ENCODE measurements at regions not wholly inside any gene's neighbourhood (a gene's known extent, or its start where the extent isn't known, plus 50 kb on each side); places are given as distances from the start of the nearest gene placed in this dataset.

- TF ChIP-seq CTCF (tag by site-specific recombination; IDR thresholded peaks at IDR 0.05), result no peak
- no peak for TF ChIP-seq ZNF571 (tag by site-specific recombination; IDR thresholded peaks at IDR 0.05)
- no peak for TF ChIP-seq ZNF202 (tag by site-specific recombination; IDR thresholded peaks at IDR 0.05; ENCODE audit: borderline replicate concordance)
- TF ChIP-seq OVOL3 (tag by site-specific recombination; IDR thresholded peaks at IDR 0.05), result no peak
- no peak for TF ChIP-seq REST (tag by site-specific recombination; IDR thresholded peaks at IDR 0.05)
- TF ChIP-seq ZNF10 (tag by site-specific recombination; IDR thresholded peaks at IDR 0.05), result no peak
- TF ChIP-seq FEZF1 (tag by site-specific recombination; IDR thresholded peaks at IDR 0.05), result no peak
- no peak for TF ChIP-seq ZFP3 (tag by site-specific recombination; IDR thresholded peaks at IDR 0.05; ENCODE audit: low read depth)
- TF ChIP-seq YY1 (tag by site-specific recombination; IDR thresholded peaks at IDR 0.05), result no peak
Observed at GRCh38 chr9:129442803-129443511, 177.9 kb downstream of the C9orf50 start.
